ENCODE measurements at regions not wholly inside any gene's neighbourhood (a gene's known extent, or its start where the extent isn't known, plus 50 kb on each side); places are given as distances from the start of the nearest gene placed in this dataset.

DNA sequence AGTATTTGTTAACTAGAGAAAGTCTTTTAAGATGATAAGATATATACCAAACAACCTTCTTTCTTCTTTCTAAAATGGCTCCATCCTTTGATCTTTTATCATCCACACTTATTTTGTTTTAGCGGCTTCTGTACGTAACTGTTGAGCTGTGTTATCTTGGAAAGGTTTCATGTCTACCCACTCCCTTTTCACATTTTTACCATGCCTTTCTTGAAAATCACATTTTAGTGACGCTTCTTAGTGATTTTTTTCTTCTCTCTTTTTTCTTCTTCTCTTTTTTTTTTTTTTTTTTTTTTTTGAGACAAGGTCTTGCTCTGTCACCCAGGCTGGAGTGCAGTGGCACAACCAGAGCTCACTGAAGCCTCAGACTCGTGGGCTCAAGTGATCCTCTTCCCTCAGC lies 135.1 kb downstream of the CHIC2 start:
- H3K9me3 Mint-ChIP-seq = no peaks in the 10 kb centered on the region
- no peaks in the 10 kb centered on the region for H3K4me1 Mint-ChIP-seq
- H3K36me3 Mint-ChIP-seq = peaks cover 2% of the 10 kb centered on the region
- H3K27me3 Mint-ChIP-seq = peaks cover 6% of the 10 kb centered on the region
- no peak overlapping the region for H3K4me3 Mint-ChIP-seq
- DNase-seq = no peak
- no peak overlapping the region for H3K27ac Mint-ChIP-seq

DNA sequence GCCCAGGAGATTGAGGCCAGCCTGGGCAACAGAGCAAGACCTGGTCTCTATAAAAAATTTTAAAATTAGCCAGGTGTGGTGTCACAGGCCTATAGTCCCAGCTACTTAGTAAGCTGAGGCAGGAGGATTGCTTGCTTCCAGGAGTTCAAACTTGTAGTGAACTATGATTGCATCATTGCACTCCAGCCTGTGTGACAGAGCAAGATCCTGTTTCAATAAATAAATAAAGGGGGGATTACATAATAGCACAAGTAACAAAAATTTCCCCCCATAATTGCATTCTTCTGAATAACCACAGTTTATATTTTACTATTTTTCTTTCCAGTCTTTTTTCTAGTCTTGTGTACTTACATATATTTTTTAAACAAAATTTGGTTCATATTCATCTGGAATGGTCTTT lies 135.6 kb downstream of the CHIC2 start:
- Mint-ChIP-seq H3K4me1 (no peaks in the 10 kb centered on the region), H3K27ac (no peak overlapping the region), H3K27me3 (peaks cover 6% of the 10 kb centered on the region), H3K4me3 (no peak overlapping the region), H3K9me3 (no peaks in the 10 kb centered on the region), H3K36me3 (no peaks in the 10 kb centered on the region)
- no peak for DNase-seq

DNA sequence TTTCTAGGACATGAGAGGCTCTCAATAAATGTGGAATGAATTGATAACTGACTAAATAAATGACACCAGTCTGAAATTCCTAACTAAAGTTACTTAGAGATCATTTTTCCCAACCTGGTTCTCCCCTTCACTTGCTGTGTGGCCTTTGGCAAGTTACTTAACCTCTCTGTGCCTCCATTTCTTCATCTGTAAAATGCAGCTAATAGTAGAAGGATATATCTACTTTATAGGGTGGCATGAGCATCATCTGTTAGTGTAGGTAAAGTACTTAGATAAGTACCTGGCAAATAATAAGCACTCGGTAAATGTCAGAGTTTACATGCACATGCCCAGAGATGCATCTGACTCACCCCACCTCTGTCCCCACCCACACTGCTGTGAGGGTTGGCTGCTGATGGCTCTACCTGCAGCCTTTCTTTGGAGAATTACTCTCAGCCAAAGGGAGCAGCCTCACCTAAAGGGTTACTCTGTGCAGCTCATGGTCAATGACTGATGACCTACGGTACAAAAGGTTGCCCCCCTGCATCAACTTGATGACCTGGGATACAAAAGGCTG lies 139.3 kb downstream of the CHIC2 start:
- no peak for DNase-seq
- H3K36me3 Mint-ChIP-seq = no peaks in the 10 kb centered on the region
- H3K4me3 Mint-ChIP-seq = no peak overlapping the region
- no peak overlapping the region for H3K27ac Mint-ChIP-seq
- peaks cover 4% of the 10 kb centered on the region for H3K27me3 Mint-ChIP-seq
- no peaks in the 10 kb centered on the region for H3K9me3 Mint-ChIP-seq
- H3K4me1 Mint-ChIP-seq = no peaks in the 10 kb centered on the region

DNA sequence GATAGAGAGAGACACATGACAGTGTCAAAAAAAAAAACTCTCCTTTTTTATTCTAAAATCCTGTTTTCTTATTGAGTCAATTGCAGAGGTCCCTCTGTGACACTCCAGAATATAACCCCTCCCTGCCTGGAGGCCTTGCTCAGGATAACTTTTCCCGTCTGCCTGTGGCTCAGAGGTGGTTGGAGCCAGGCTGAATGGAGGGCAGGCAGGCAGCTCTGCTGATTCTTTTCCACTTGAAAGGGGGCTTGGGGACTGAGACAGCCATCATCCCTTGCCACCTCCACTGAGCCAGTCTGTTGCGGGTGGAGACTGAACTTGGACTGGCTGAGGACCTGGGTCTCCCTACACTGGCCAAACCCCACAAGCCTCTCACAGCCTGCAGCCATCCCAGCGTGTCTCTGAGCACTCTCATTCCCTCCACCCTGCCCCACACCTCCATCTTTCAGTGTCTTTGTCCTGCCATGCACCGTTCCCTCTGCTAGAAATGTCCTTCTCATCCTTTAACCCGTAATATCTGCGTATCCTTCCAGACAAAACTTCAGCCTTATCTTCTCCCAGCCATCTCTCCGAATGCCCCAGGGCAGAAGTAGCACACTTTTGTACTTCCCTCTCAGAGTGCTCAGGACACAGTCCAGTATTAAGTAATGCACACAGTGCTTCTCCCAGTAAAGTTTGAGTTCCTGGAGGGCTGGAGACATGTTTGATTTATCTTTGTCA lies 139.9 kb downstream of the CHIC2 start:
- Mint-ChIP-seq H3K27me3 (peaks cover 7% of the 10 kb centered on the region), H3K4me3 (no peak overlapping the region), H3K9me3 (no peaks in the 10 kb centered on the region), H3K4me1 (no peaks in the 10 kb centered on the region), H3K27ac (no peak overlapping the region), H3K36me3 (no peaks in the 10 kb centered on the region)
- DNase-seq = no peak

DNA sequence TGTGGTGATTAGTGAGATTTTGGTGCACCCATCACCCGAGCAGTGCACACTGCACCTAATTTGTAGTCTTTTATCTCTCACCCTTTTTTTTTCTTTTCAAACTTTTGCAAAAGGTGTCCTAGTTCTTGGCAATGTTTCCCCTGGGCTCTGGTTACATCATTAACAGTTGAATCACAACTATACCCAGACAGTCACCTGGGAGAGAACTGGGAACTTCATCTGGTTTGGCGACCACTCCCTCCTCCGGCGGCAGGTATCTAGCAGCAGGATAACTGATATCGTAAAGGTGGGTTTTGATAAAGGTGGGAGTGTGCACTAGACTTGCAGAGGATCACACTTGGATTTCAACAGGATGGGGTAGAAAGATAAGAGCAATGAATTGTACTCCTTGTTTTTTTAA lies 140.5 kb downstream of the CHIC2 start:
- Mint-ChIP-seq H3K27ac (no peak overlapping the region), H3K27me3 (peaks cover 10% of the 10 kb centered on the region), H3K36me3 (no peaks in the 10 kb centered on the region), H3K9me3 (no peaks in the 10 kb centered on the region), H3K4me3 (no peak overlapping the region), H3K4me1 (no peaks in the 10 kb centered on the region)
- DNase-seq = no peak

DNA sequence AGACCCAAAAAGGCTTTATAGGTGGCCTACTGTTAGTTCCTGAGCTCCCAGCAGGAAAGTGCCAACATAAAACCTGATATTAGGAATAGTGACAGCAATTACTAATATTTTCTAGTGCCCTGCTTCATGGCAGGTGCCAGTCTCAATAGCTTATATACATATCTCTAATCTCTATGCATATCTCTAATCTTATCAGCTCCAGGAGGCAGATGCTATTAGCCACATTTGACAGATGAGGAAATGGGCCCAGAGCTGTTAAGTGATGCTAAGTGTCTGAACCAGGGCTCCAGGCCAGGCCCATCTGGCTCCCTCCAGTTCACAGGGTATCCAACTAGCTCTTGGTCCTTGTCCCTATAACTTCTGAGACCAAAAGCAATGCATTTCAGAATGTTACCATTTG lies 142.5 kb downstream of the CHIC2 start:
- Mint-ChIP-seq H3K4me1 (no peaks in the 10 kb centered on the region), H3K36me3 (no peaks in the 10 kb centered on the region), H3K27me3 (peaks cover 12% of the 10 kb centered on the region), H3K4me3 (no peak overlapping the region), H3K9me3 (no peaks in the 10 kb centered on the region), H3K27ac (no peak overlapping the region)
- no peak for DNase-seq

DNA sequence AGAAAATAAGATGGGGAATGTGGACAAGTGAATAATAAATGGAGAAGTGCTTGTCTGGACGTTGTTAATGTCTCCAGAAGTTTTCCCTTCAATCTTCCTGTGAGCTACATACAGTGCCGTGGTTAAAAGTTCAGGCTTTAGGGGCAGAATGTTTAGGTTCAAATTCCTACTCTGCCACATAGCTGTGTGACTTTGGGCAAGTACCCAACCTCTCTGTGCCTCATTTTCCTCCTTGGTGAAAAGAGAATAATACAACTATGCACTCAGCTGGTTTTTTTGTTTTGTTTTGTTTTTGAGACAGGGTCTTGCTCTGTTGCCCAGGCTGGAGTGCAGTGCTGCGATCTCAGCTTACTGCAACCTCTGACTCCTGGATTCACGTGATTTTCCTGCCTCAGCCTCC lies 143.5 kb downstream of the CHIC2 start:
- Mint-ChIP-seq H3K27ac (no peak overlapping the region), H3K27me3 (peaks cover 12% of the 10 kb centered on the region), H3K36me3 (no peaks in the 10 kb centered on the region), H3K4me3 (no peak overlapping the region), H3K9me3 (no peaks in the 10 kb centered on the region), H3K4me1 (no peaks in the 10 kb centered on the region)
- DNase-seq = no peak

DNA sequence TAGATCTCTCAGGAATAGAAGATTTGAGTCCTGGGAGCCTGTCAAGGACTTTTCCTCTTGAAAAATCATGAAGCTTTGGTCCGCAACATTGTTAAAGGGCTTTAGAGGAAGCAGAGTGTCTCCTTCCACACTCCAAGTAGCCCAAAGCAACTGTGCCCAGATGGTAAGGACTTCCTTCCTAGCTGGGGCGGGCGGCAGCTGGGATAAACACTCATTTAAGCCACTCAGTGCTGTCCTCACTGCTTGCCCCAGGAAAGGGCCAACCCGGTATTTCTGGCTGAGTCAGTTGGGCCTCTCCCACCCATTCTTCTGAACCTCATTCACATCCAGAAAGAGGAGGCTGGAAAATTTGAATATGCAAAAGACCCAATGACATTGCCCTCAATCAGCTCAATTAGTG lies 144.3 kb downstream of the CHIC2 start:
- no peak overlapping the region for H3K27ac Mint-ChIP-seq
- DNase-seq = no peak
- no peaks in the 10 kb centered on the region for H3K4me1 Mint-ChIP-seq
- H3K9me3 Mint-ChIP-seq = no peaks in the 10 kb centered on the region
- no peak overlapping the region for H3K4me3 Mint-ChIP-seq
- H3K36me3 Mint-ChIP-seq = no peaks in the 10 kb centered on the region
- peaks cover 12% of the 10 kb centered on the region for H3K27me3 Mint-ChIP-seq

DNA sequence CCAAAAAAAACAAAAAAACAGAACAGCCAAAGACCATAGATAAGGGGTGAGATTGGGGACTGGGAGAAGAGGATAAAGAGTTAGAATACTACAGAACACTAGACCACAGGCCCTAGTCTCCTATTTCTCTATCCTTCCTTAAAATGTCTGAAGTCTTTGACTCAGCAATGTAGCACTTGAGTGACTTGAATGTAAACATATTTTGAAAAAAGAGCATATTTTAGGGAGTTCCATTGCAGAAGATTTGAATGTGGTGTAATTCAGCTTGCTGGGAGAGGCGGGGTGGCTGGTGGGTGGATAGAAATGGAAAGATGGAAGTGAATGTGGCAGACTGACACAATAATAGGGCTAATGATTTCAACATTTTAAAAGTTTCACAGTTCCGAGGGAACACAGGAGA lies 144.9 kb downstream of the CHIC2 start:
- DNase-seq = no peak
- no peaks in the 10 kb centered on the region for H3K4me1 Mint-ChIP-seq
- H3K27ac Mint-ChIP-seq = no peak overlapping the region
- H3K4me3 Mint-ChIP-seq = no peak overlapping the region
- no peaks in the 10 kb centered on the region for H3K9me3 Mint-ChIP-seq
- no peaks in the 10 kb centered on the region for H3K36me3 Mint-ChIP-seq
- H3K27me3 Mint-ChIP-seq = peaks cover 12% of the 10 kb centered on the region

DNA sequence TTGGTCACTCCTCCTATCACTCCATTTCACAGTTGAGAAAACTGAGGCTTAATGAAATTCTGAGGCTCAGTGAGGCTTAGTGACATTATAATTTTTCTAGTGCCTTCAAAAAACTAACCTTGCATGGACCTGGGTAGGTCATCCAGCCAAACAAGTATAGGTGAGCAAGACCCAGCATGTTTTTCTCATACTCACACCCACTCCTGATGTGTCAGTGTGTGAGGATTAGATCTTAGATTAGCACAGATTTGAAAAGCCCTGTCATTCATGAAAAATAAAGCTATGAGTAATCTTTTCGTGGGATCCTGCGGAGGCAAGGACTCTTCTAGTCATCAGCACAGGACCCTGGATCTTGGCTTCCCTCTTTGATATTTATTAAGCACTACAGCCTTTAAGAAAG lies 146.7 kb downstream of the CHIC2 start:
- peaks cover 12% of the 10 kb centered on the region for H3K27me3 Mint-ChIP-seq
- no peaks in the 10 kb centered on the region for H3K4me1 Mint-ChIP-seq
- H3K4me3 Mint-ChIP-seq = no peak overlapping the region
- H3K27ac Mint-ChIP-seq = no peak overlapping the region
- DNase-seq = no peak
- H3K36me3 Mint-ChIP-seq = no peaks in the 10 kb centered on the region
- H3K9me3 Mint-ChIP-seq = no peaks in the 10 kb centered on the region

DNA sequence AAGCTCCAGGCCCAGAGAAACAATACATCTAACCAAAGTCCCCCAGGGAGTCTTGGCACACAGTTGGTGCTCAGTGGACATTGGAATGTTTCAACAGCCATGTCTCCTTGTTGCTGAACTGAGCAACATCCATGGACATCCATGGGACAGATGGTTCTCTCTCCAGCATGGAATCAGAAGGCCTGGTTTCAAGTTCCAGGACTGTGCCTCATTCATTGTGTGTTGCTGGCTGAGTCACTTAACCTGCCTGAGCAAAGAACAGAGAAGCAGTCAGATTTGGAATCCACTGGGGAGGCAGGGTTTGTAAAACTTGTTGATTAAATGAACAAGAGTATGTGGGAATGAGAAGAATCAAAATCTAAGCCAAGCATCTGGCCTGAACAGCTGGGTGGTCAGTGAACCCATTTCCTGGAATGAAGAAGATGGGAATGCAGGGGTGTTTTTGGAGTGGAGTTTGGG lies 147.9 kb downstream of the CHIC2 start:
- no peak overlapping the region for H3K27ac Mint-ChIP-seq
- H3K36me3 Mint-ChIP-seq = no peaks in the 10 kb centered on the region
- no peak overlapping the region for H3K4me3 Mint-ChIP-seq
- H3K4me1 Mint-ChIP-seq = no peaks in the 10 kb centered on the region
- peaks cover 12% of the 10 kb centered on the region for H3K27me3 Mint-ChIP-seq
- DNase-seq = no peak
- H3K9me3 Mint-ChIP-seq = no peaks in the 10 kb centered on the region

DNA sequence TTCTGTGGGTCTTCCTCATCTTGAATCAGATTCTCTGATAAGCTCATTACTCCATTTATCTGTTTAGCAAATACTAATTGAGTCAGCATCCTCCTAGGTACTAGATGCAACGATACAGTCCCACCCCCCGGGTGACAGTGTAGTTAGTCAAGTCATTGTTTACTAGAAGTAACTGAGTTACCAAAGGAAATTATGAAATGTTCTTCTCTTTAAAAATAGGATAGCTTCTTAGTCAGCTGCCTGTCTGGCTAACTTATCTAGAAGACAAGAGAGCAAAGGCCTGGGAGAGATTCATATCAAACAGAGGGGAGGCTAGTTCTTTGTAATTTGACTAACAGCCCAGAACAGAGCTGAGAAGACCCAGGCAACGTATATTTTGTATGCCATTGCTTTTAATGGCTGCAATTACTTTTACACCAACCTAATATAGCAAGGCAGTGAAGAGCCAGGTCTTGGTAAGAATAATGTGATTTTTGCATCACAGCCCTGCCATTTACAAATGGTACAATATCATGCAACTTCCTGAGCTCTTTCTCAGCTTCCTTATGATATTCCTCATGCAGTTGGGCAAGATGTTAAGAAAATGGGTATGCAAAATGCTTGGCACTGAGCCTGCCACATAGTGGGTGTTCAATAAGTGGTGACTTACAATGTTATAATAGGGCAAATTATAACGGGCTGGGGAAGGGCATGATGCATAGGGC lies 149.9 kb downstream of the CHIC2 start:
- Mint-ChIP-seq H3K27ac (no peak overlapping the region), H3K4me3 (no peak overlapping the region), H3K4me1 (no peaks in the 10 kb centered on the region), H3K27me3 (peaks cover 10% of the 10 kb centered on the region), H3K9me3 (no peaks in the 10 kb centered on the region), H3K36me3 (no peaks in the 10 kb centered on the region)
- no peak for DNase-seq

DNA sequence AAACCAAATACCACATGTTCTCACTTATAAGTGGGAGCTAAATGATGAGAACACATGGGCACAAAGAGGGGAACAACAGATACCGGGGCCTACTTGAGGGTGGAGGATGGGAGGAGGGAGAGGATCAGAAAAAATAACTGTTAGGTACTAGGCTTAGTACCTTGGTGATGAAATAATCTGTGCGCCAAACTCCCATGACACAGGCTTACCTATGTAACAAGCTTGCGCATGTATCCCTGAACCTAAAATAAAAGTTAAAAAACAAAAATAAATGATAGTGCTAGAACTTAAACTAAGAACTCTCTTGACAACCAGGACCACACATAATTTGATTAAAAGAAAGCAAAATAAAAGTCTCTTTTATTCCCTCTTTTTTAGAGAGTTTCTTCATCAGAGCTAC lies 150.6 kb downstream of the CHIC2 start:
- no peaks in the 10 kb centered on the region for H3K9me3 Mint-ChIP-seq
- DNase-seq = no peak
- H3K4me3 Mint-ChIP-seq = no peak overlapping the region
- peaks cover 2% of the 10 kb centered on the region for H3K4me1 Mint-ChIP-seq
- H3K27me3 Mint-ChIP-seq = peaks cover 12% of the 10 kb centered on the region
- no peaks in the 10 kb centered on the region for H3K36me3 Mint-ChIP-seq
- H3K27ac Mint-ChIP-seq = no peak overlapping the region

DNA sequence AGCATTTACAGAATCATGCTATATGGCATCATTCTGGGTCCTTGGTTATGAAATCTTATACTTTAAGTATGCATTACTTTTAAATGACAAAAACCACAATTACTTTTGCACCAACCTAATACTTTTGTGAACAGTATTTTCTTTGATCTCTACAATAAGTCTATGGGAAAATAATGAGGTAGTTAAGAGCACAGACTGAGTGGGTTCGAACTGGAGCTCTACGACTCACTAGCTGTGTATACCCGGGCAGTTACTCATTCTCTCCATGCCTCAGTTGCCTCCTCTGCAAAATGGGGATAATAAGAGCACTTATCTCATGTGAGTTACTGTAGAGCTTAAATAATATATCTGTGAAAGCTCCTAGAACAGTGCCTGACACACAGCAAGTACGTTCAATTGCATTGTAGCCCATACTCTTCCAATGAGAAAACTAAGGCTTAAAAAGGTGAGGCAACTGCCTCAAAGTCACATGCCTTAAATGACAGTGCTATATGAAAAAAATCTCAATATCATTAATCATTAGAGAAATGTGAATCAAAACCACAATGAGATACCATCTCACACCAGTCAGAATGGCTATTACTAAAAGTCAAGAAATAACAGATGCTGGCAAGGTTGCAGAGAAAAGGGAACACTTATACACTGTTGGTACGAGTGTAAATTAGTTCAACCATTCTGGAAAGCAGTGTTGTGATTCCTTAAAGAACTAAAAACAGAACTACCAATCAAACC lies 151.5 kb downstream of the CHIC2 start:
- H3K36me3 Mint-ChIP-seq = no peaks in the 10 kb centered on the region
- peaks cover 20% of the 10 kb centered on the region for H3K27me3 Mint-ChIP-seq
- H3K4me1 Mint-ChIP-seq = peaks cover 7% of the 10 kb centered on the region
- DNase-seq = no peak
- H3K9me3 Mint-ChIP-seq = no peaks in the 10 kb centered on the region
- H3K27ac Mint-ChIP-seq = no peak overlapping the region
- H3K4me3 Mint-ChIP-seq = no peak overlapping the region

DNA sequence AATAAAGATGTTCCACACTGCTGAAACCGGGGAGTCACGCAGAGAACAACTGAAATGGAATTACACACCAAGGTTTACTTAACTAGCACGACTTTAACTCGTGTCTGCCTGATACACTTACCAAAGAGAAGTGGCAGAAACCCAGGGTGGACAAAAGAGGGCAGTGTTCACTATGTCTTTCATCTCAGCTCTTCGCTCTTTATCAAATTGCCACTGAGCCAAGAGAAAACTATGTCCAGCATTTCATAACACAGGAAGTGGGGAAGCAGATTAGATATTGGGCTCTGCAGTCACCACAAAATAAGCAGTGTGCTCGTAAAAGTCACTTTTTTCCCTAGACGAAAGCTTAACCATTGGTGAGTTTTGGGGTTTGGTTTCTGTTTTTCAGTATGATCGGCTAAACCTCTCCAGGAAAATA lies 155.7 kb downstream of the CHIC2 start:
- H3K27me3 Mint-ChIP-seq = peaks cover 55% of the 10 kb centered on the region
- no peaks in the 10 kb centered on the region for H3K9me3 Mint-ChIP-seq

More for the DNA sequence above, 155.7 kb downstream of the CHIC2 start:
- peak; percentile 3 for DNase-seq
- peak overlapping the region; percentile 4 for H3K4me3 Mint-ChIP-seq
- peaks cover 11% of the 10 kb centered on the region for H3K4me1 Mint-ChIP-seq
- H3K27ac Mint-ChIP-seq = no peak overlapping the region
- H3K36me3 Mint-ChIP-seq = no peaks in the 10 kb centered on the region
